ENCODE measurements at regions not wholly inside any gene's neighbourhood (a gene's known extent, or its start where the extent isn't known, plus 50 kb on each side); places are given as distances from the start of the nearest gene placed in this dataset.
A peak's percentile ranks its signal among the peaks of the same experiment; 100 is the strongest.

DNA sequence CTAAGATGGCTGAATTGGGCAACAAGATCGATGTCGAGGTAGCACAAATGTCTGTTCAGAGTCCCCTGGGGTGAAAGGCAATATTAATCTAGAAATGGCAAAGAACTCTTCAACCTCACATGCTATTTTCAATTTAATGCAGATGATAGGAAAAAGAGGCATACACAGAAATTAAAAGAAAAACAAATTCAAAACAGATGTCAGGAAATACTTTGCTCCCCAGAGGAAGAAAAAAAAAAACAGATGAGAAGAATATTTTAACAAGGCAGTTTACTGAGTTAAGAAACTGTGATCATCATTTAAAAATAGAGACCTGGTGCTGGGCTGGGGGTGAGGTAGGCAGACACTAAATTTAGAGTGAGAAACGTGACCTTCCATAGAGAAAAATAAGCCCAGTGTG, 421.9 kb upstream of the ARGLU1 start:
- no peak for DNase-seq

GRCh38 chr13:106987427-106987785, 419.5 kb upstream of the ARGLU1 start:
- DNase-seq, result no peak

GRCh38 chr13:106986687-106987426, 418.9 kb upstream of the ARGLU1 start:
- DNase-seq, result no peak

DNA sequence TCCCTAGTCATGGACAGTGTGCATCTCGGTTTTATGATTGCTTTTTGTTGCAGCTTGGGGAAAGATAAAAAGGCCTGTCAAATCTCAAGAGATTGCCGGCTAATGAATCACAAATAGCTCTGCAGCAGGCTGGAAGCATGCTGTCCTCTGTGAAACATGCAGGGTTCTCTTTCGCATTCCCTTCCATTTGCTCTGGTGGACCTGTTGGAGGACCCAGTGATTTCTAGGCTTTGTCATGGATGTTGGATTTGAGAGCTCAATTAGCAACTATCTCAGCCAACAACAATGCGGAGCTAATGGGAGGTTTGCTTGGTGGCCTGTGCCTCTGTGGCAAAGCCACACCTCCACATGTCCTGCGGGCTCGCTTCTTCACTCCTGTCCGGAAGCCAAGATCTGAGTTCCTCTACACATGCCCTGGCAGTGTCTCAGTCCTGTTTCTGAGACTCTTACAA, 418.1 kb upstream of the ARGLU1 start:
- DNase-seq, result no peak

GRCh38 chr13:106985481-106985880, 417.5 kb upstream of the ARGLU1 start:
- no peak for DNase-seq

- DNase-seq, result no peak
Observed at GRCh38 chr13:106981051-106981450, 413.1 kb upstream of the ARGLU1 start.

- no peak for DNase-seq
Observed at GRCh38 chr13:106967391-106967790, 399.5 kb upstream of the ARGLU1 start.

DNA sequence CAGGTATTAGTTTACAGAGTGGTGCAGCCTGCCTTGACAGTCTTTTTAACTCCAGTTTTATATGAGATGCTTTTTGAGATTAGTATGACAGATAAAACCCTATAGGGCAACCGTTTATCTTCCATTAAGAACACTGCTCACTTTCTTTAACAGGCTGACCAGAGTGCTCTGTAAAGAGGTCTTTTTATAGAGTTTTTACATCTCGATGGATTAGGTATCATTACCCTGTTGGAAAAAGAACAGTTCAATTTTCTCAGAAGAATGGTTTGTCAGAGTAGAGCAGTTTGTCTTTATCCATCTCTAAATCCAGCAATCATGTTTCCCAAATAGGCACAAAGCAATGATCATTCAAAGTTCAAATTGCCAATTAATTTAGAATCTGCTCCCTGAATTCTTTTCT, 395.2 kb upstream of the ARGLU1 start:
- no peak for DNase-seq

GRCh38 chr13:106961651-106962050, 393.7 kb upstream of the ARGLU1 start:
- no peak for DNase-seq

GRCh38 chr13:106961216-106961615, 393.3 kb upstream of the ARGLU1 start:
- DNase-seq, result no peak

- no peak for DNase-seq
Observed at GRCh38 chr13:106958621-106959048, 390.7 kb upstream of the ARGLU1 start.

DNA sequence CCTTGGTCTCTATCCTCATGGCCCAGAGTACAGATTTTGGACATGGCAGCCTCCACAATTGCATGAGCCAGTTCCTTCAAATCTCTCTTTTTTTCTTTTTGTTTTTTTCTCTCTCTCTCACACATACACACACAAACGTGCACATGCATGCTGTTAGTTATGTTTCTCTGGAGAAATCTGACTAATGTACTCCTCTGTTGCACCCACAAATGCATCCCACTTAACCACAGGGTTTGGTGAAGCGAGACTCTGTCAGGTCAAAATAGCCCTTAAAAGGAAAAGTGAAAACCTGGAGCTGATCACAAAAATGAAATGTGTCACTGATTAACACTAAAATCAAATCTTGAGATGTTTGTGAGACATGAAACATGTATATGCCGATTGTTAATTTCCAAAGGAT, 374.6 kb upstream of the ARGLU1 start:
- DNase-seq, result no peak

DNA sequence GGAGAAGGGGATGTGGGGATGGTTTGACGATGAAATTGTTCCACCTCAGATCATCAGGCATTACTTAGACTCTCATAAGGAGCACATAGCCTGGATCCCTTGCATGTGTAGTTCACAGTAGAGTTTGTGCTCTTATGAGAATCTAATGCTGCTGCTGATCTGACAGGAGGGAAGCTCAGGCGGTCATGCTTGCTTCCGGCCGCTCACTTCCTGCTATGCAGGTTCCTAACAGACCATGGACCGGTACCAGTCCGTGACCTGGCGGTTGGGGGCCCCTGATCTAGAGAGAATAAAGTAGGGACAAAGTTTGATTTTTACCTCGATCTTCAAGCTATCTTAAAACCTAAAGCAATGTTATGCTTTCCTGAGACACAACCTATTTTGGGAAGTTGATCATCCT, 373.8 kb upstream of the ARGLU1 start:
- DNase-seq, result no peak

DNA sequence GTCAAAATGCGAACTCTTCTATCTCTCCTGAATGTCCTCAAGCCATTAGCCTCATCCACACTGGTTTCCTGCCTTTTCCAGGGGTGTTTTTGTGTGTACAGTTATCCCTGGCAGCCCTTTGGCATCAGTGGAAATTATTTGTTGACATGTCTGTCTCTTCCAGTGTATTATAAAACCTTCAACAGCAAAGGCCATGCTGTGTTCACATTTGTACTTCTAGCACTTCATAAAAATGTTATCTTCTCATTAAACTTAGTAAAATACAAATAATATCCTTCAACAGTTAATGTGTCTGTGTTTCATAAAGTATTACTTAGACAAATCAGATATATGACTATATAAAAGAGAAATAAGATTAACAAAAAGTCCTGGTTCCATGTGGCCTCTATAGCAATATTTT, 359.5 kb upstream of the ARGLU1 start:
- no peak for DNase-seq

- DNase-seq, result no peak
Observed at GRCh38 chr13:106922384-106922783, 354.4 kb upstream of the ARGLU1 start.

GRCh38 chr13:106919638-106920037, 351.7 kb upstream of the ARGLU1 start:
- DNase-seq, result no peak

DNA sequence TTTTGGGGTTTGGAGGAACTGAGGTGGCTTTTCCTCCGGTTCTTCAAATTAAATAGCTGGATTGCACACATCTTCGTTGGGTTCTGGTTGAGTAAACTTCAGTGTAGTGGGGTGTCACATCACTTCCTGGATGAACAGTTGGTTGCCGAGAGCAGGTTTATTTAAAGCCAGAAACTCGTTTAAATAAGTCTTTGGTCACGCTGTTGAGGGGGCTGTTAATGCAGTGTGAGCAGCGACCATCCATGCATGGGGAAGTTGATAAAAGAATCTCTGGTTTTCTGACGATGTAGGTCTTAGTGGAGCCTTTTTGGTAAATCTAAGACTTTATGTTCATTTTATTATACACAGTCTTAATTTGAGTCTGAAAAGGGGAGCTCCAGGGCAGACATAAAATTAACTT, 351.2 kb upstream of the ARGLU1 start:
- no peak for DNase-seq

GRCh38 chr13:106918557-106918860, 350.6 kb upstream of the ARGLU1 start:
- DNase-seq, result no peak

GRCh38 chr13:106917673-106918556, 350.0 kb upstream of the ARGLU1 start:
- peak; percentile 80 for DNase-seq

DNA sequence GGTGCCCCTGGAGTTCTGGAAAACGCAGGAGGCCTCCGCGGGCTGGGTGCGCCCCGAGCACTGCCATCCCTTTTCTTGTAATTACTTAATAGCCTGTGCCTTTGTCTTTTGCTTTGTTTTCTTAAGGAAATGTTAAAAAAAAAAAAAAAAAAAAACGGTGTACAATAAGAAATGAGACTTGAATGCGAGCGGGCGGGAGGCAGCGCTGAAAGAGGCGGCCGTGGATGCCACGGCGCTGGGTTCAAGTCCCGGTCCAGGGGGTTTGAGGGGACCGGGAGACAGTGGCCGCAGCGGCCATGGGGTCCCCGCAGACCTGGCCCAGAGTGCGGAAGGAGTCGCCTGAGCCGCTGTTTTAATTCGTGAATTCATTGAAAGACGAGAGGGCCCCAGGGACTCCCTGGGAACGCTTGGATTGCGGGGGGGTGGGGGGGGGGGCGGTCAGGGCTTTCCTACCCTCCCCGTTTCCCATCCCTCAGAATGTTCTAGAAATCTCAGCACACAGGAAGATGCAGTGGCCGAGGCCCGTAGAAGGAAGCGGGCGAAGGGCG, 349.2 kb upstream of the ARGLU1 start:
- no peak for DNase-seq

DNA sequence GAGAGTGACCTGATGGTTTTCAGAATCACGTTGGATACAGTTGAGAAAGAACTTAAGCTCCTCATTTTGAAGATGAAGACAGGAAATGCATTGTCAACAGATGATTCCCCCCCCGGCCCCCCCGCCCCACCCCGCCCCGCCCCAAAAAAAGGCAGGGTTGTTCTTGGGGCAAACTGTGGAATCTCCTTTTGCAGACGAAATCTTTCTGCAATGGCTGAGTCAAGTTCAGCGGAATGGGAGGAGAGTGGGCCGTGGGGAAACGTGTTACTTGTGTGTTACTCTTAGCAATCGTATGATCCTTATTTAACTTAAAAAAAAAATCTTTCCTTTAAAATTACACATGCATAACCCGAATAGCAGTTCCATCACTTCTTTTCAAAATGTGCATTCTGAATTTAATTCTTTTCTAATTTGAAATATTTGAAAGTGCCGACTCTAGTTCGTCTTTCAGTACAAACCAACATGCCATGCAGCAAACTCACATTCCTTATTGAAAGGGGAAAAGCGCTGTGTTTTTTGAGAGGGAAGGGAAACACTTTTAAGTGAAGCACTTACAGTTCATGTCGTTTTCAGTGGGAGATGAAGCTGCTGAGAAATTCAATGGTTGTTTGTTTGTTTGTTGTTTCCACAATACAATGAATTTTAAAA, 348.5 kb upstream of the ARGLU1 start:
- no peak for DNase-seq

- no peak for DNase-seq
Observed at GRCh38 chr13:106915146-106915545, 347.2 kb upstream of the ARGLU1 start.

- DNase-seq, result no peak
Observed at GRCh38 chr13:106911627-106912026, 343.7 kb upstream of the ARGLU1 start.

DNA sequence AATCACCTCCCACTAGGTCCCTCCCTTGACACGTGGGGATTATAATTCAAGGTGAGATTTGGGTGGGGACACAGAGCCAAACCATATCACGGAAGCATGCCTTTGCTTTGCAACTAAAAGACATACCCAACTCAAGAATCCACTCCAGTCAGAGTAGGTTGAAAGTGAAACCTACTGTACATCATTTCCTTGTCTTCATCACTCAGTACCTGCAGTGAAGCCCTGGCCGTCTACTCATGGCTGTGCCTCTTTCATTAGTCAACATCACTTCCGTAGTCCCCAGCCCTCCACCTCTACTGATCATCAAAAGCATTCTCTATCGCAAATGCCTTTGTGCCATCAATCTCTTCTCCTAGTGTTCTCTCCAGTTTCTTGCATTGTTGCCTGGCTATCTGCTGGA, 343.1 kb upstream of the ARGLU1 start:
- no peak for DNase-seq

Measured in activated CD4-positive, alpha-beta T cell treated with anti-CD3 and anti-CD28 coated beads for 48 hours (primary cell).